ENCODE measurements at regions not wholly inside any gene's neighbourhood (a gene's known extent, or its start where the extent isn't known, plus 50 kb on each side); places are given as distances from the start of the nearest gene placed in this dataset.

GRCh38 chr6:71199736-71200135 lies 88.9 kb upstream of the OGFRL1 start:
- TF ChIP-seq SUZ12 (IDR thresholded peaks at IDR 0.05; ENCODE audit: extremely low read depth, insufficient read depth, insufficient read length) (no peak), YY1 (IDR thresholded peaks at IDR 0.05; ENCODE audit: insufficient read depth, insufficient read length) (no peak)

All from NT2/D1 (cell line).